DMS 273 (cell line): ENCODE measurements at regions not wholly inside any gene's neighbourhood (a gene's known extent, or its start where the extent isn't known, plus 50 kb on each side); places are given as distances from the start of the nearest gene placed in this dataset.

Experiments
- DNase-seq: peaks from one replicate; lab custom pipeline; 2025; ENCODE audit not compliant: unreplicated experiment; lab: John Stamatoyannopoulos, UW

- no peak for DNase-seq
Measured at GRCh38 chr6:170136541-170137175, 154.2 kb downstream of the DLL1 start.

GRCh38 chr6:170135821-170136471 is 154.9 kb downstream of the DLL1 start:
- DNase-seq: no peak

- DNase-seq: no peak
Measured at GRCh38 chr6:170135461-170135820, 155.4 kb downstream of the DLL1 start.

- DNase-seq: no peak
Measured at GRCh38 chr6:170134471-170135440, 156.1 kb downstream of the DLL1 start.

GRCh38 chr6:170134031-170134470 is 156.8 kb downstream of the DLL1 start:
- no peak for DNase-seq

GRCh38 chr6:170132561-170132991 is 158.3 kb downstream of the DLL1 start:
- DNase-seq: no peak

- no peak for DNase-seq
Measured at GRCh38 chr6:170132011-170132521, 158.8 kb downstream of the DLL1 start.

GRCh38 chr6:170131351-170131750 is 159.5 kb downstream of the DLL1 start:
- DNase-seq: no peak

- DNase-seq: no peak
Measured at GRCh38 chr6:170130771-170131241, 160.1 kb downstream of the DLL1 start.

GRCh38 chr6:170130201-170130621 is 160.7 kb downstream of the DLL1 start:
- DNase-seq: no peak

- DNase-seq: peak; percentile 91
Measured at GRCh38 chr6:170129691-170130171, 161.1 kb downstream of the DLL1 start.

- no peak for DNase-seq
Measured at GRCh38 chr6:170128811-170129681, 161.8 kb downstream of the DLL1 start.

- DNase-seq: no peak
Measured at GRCh38 chr6:170128346-170128745, 162.5 kb downstream of the DLL1 start.

- no peak for DNase-seq
Measured at GRCh38 chr6:170127151-170127550, 163.7 kb downstream of the DLL1 start.

GRCh38 chr6:170125456-170126300 is 165.2 kb downstream of the DLL1 start:
- peak; percentile 20 for DNase-seq

- DNase-seq: no peak
Measured at GRCh38 chr6:170124836-170125235, 166.0 kb downstream of the DLL1 start.

- no peak for DNase-seq
Measured at GRCh38 chr6:170124150-170124549, 166.7 kb downstream of the DLL1 start.

GRCh38 chr6:170122651-170123050 is 168.2 kb downstream of the DLL1 start:
- no peak for DNase-seq
